T-cell (primary cell): ENCODE measurements at regions not wholly inside any gene's neighbourhood (a gene's known extent, or its start where the extent isn't known, plus 50 kb on each side); places are given as distances from the start of the nearest gene placed in this dataset.
A peak's percentile ranks its signal among the peaks of the same experiment; 100 is the strongest.

Experiments
- ATAC-seq, 4 experiments: fragments of 200-7000 bp in 3 of 4; fragments of 150-1000 bp in 1 of 4; cut with Tn5 transposase; replicated peaks in 1 of 4; 1 replicate in 3 of 4; 2 replicates in 1 of 4; pipeline ENCODE4 v1.10.0; 2021; ENCODE audit warnings: moderate library complexity in 3 of 4, mild to moderate bottlenecking in 2 of 4, moderate number of reproducible peaks in 1 of 4
- CTCF ChIA-PET, 2 donors: fragments of 300-600 bp; sonication (Branson Sonifier 250); formaldehyde crosslinking; loops; one replicate each; lab custom pipeline; 2022; ENCODE audit warnings: antibody characterized with exemption in 2 of 2; lab: Charles Lee
- POLR2A ChIA-PET, 2 donors: fragments of 300-600 bp; sonication (Branson Sonifier 250); formaldehyde crosslinking; loops; one replicate each; lab custom pipeline; 2022; ENCODE audit warnings: antibody characterized with exemption in 2 of 2; lab: Charles Lee
- DNase-seq, 35 experiments: peaks; one replicate each; pipeline versions ENCODE4 v3.0.0 to v3.0.0-alpha.2; 2013 to 2023
- H3K27ac ChIP-seq: one replicate; pipeline ENCODE4 v1.5.1; 2013; ENCODE audit warnings: low read length
- H3K27me3 ChIP-seq, 2 experiments: replicated peaks in 1 of 2; 1 replicate in 1 of 2; 2 replicates in 1 of 2; pipeline versions ENCODE4 v1.6.1 to v1.7.0; 2013; ENCODE audit warnings: low read length in 1 of 2, mixed read lengths in 1 of 2; ENCODE audit not compliant: control insufficient read depth in 2 of 2, insufficient read depth in 2 of 2; ENCODE audit errors: extremely low read depth in 1 of 2
- H3K36me3 ChIP-seq, 2 donors: 1 replicate in 1 of 2; 2 replicates in 1 of 2; pipeline versions ENCODE4 v1.6.1 to v1.7.0; 2013; ENCODE audit warnings: low read length in 1 of 2; ENCODE audit not compliant: control insufficient read depth in 2 of 2, insufficient read depth in 1 of 2; ENCODE audit errors: extremely low read depth in 1 of 2
- H3K4me1 ChIP-seq, 2 experiments: 1 replicate in 1 of 2; 2 replicates in 1 of 2; pipeline versions ENCODE4 v1.6.1 to v1.7.0; 2013; ENCODE audit warnings: low read length in 2 of 2, mixed read lengths in 1 of 2; ENCODE audit not compliant: insufficient read depth in 2 of 2, control insufficient read depth in 1 of 2; ENCODE audit errors: extremely low read depth in 1 of 2
- H3K4me3 ChIP-seq, 2 donors: 1 replicate in 1 of 2; 2 replicates in 1 of 2; pipeline versions ENCODE4 v1.5.1 to v1.7.0; 2013; ENCODE audit warnings: mild to moderate bottlenecking in 2 of 2, low read length in 1 of 2, moderate library complexity in 1 of 2; ENCODE audit not compliant: control insufficient read depth in 1 of 2; ENCODE audit errors: extremely low read depth in 1 of 2
- H3K9me3 ChIP-seq: 2 replicates; pipeline ENCODE4 v1.7.0; 2013
- H3K27ac Mint-ChIP-seq, 2 donors: one replicate each; pipeline ENCODE4 v1.8.0; 2020 to 2021; ENCODE audit warnings: mild to moderate bottlenecking in 2 of 2, mixed read lengths in 2 of 2
- H3K27me3 Mint-ChIP-seq, 2 donors: one replicate each; pipeline ENCODE4 v1.8.0; 2021 to 2022; ENCODE audit warnings: mixed read lengths in 2 of 2
- H3K36me3 Mint-ChIP-seq: one replicate; pipeline ENCODE4 v1.8.0; 2021; ENCODE audit warnings: mixed read lengths
- H3K4me1 Mint-ChIP-seq, 3 donors: one replicate each; pipeline ENCODE4 v1.8.0; 2020 to 2022; ENCODE audit warnings: mixed read lengths in 3 of 3, mild to moderate bottlenecking in 1 of 3
- H3K4me3 Mint-ChIP-seq, 3 donors: one replicate each; pipeline ENCODE4 v1.8.0; 2020 to 2022; ENCODE audit warnings: mild to moderate bottlenecking in 3 of 3, mixed read lengths in 3 of 3, moderate library complexity in 3 of 3
- H3K9me3 Mint-ChIP-seq, 3 donors: one replicate each; pipeline ENCODE4 v1.8.0; 2020 to 2022; ENCODE audit warnings: mixed read lengths in 3 of 3
- WGBS: methylation state at CpG from one replicate; pipeline ENCODE4 v1.1.5; 2013; ENCODE audit warnings: missing lambda C conversion rate; ENCODE audit not compliant: insufficient coverage; 5-methylcytosine and 5-hydroxymethylcytosine counted together

DNA sequence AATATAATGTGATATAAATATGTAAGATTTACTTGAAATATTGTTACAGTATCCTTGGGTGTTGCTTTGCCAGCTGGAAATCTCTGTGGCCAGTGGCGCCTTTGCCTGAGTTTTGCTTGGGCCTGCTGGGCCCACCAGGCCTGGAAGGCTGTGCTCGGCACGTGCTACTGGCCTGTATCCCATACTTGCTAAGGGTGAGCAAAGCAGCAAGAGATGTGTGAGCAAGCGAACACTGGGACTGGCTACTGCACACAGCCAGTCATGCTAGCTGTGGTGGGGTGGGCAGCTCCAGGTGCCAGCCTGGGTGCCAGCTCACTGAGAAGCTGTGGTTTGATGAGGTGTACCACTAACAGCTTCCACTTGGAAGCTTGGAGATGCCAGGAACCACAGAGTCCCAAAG, 299.1 kb upstream of the GALNT5 start:
- ChIA-PET POLR2A (no interaction called here), CTCF (no interaction called here)
- H3K27ac ChIP-seq = no peak overlapping the region
- Mint-ChIP-seq H3K27ac (no peak overlapping the region), H3K4me1 (no peaks in the 10 kb centered on the region), H3K27me3 (no peaks in the 10 kb centered on the region), H3K9me3 (no peaks in the 10 kb centered on the region), H3K4me3 (no peak overlapping the region), H3K36me3 (no peaks in the 10 kb centered on the region)
- no peaks in the 10 kb centered on the region for H3K9me3 ChIP-seq
- 98% methylated on average over 4 of the region's 4 CpGs for WGBS
- peak overlapping the region in 1 of 2 donors; percentile 10 for H3K4me3 ChIP-seq
- H3K27me3 ChIP-seq = no peaks in the 10 kb centered on the region
- no peaks in the 10 kb centered on the region for H3K4me1 ChIP-seq
- ATAC-seq (no peak), DNase-seq (no peak)
- no peaks in the 10 kb centered on the region for H3K36me3 ChIP-seq

DNA sequence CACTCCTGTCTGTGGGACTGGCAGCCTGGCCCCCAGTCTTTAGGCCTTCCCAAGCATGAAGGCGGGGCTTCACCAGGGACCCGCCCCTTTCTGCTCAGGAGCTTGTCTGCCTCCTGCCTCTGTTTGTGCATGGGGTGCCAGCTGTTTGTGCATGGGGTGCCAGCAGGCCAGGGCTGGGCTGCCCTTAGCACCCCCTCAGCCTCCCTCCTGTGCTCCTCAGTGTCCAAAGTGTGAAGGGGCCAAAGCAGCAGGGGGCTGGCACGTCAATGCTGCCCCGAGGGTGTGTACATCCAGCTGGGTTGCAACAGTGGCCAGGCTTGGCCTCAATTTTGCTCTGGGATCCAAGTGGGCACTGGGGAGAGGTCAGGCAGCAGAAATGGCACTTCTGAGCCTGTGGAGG, 298.0 kb upstream of the GALNT5 start:
- no peaks in the 10 kb centered on the region for H3K9me3 Mint-ChIP-seq
- no peaks in the 10 kb centered on the region for H3K4me1 Mint-ChIP-seq
- Histone ChIP-seq H3K4me3 (no peak overlapping the region), H3K9me3 (no peaks in the 10 kb centered on the region), H3K27me3 (no peaks in the 10 kb centered on the region), H3K4me1 (no peaks in the 10 kb centered on the region), H3K36me3 (no peaks in the 10 kb centered on the region), H3K27ac (no peak overlapping the region)
- DNase-seq (no peak), ATAC-seq (no peak)
- no peak overlapping the region for H3K4me3 Mint-ChIP-seq
- ChIA-PET CTCF (no interaction called here), POLR2A (no interaction called here)
- 72% methylated on average over 4 of the region's 4 CpGs for WGBS
- H3K27ac Mint-ChIP-seq = no peak overlapping the region
- no peaks in the 10 kb centered on the region for H3K27me3 Mint-ChIP-seq
- no peaks in the 10 kb centered on the region for H3K36me3 Mint-ChIP-seq

DNA sequence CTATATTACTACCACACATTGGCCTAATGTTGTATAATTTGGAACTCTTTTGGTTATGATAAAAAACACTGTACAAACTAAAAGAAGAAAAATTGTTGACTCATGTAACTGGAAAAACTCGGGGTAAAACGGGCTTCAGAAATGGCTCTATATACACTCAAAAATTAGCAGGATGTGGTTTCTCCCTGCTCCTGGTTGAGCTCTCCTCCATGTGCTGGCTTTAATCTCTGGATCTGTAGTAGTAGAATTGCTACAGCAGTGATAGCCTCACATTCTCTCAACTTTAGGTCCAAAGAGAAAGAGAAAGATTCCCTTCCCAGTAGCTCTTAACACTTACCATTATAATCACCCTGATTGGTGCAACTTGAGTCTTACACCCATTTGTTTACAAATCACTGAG, 274.9 kb upstream of the GALNT5 start:
- no peaks in the 10 kb centered on the region for H3K27me3 Mint-ChIP-seq
- H3K36me3 Mint-ChIP-seq = no peaks in the 10 kb centered on the region
- no CpG with 5 or more reads among the region's 2 CpGs for WGBS
- no peaks in the 10 kb centered on the region for H3K9me3 Mint-ChIP-seq
- Histone ChIP-seq H3K36me3 (no peaks in the 10 kb centered on the region), H3K27me3 (no peaks in the 10 kb centered on the region), H3K4me1 (no peaks in the 10 kb centered on the region), H3K27ac (no peak overlapping the region), H3K9me3 (no peaks in the 10 kb centered on the region), H3K4me3 (no peak overlapping the region)
- H3K4me1 Mint-ChIP-seq = no peaks in the 10 kb centered on the region
- POLR2A ChIA-PET = no interaction called here
- DNase-seq (no peak), ATAC-seq (no peak)
- H3K4me3 Mint-ChIP-seq = no peak overlapping the region
- no peak overlapping the region for H3K27ac Mint-ChIP-seq
- CTCF ChIA-PET = no interaction called here

DNA sequence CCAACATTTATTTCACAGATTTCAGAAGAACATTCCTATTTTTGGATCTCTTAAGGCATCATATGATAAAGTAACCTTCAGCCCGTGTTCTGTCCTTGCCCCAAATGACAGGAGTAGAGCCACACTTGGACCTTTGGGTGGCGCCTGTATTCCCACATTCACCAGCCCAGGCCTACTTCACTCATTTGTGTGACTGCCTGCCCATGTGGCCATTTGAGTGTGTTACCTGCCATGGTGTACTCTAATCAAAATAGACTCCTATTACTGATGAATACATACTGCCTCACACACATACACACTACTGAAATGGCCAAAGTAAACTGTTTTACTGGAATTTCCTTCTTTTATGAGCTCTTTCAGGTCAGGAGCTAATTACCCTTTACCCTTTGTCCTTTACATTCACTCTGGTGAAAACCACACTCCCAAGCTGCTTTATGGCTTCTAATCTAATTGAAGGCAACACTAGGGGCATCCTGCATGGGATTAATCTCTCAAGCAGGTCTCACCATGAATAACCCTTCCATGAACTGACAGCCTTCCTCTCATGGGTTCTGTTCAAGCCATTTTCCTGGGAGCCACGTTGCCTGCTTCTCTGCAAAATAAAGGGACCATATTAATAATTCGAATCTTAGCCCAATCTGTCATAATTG, 271.0 kb upstream of the GALNT5 start:
- Histone ChIP-seq H3K36me3 (no peaks in the 10 kb centered on the region), H3K27me3 (no peaks in the 10 kb centered on the region), H3K27ac (no peak overlapping the region), H3K4me3 (no peak overlapping the region), H3K9me3 (no peaks in the 10 kb centered on the region), H3K4me1 (no peaks in the 10 kb centered on the region)
- Mint-ChIP-seq H3K27ac (no peak overlapping the region), H3K4me1 (no peaks in the 10 kb centered on the region), H3K9me3 (no peaks in the 10 kb centered on the region), H3K27me3 (no peaks in the 10 kb centered on the region), H3K36me3 (no peaks in the 10 kb centered on the region), H3K4me3 (no peak overlapping the region)
- no CpG with 5 or more reads among the region's 4 CpGs for WGBS
- DNase-seq (no peak), ATAC-seq (no peak)
- ChIA-PET CTCF (no interaction called here), POLR2A (no interaction called here)

DNA sequence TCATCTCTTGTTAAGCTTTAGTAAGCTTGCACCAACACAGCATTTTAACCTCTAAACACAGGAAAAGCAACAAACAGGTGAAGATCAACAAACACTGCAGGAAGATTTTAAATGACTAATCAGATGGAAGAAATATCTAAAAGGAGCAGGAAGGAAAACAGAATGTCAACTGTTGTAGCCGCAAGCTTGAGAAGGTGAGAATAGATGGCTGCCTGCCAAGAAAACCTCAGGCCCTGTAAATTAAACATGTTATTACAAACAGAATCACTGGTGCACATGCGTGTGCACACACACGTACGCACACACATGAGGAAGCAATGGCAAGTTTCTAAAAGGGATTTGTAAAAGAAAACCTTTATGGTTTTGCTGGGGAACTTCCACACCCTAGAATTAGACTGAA, 257.8 kb upstream of the GALNT5 start:
- Histone ChIP-seq H3K4me3 (no peak overlapping the region), H3K36me3 (no peaks in the 10 kb centered on the region), H3K9me3 (no peaks in the 10 kb centered on the region), H3K27me3 (no peaks in the 10 kb centered on the region), H3K27ac (no peak overlapping the region), H3K4me1 (no peaks in the 10 kb centered on the region)
- ChIA-PET POLR2A (no interaction called here), CTCF (no interaction called here)
- peaks cover 1 to 6% (median 4%) of the 10 kb centered on the region in 3 donors for H3K9me3 Mint-ChIP-seq
- H3K27ac Mint-ChIP-seq = no peak overlapping the region
- no peaks in the 10 kb centered on the region for H3K4me1 Mint-ChIP-seq
- DNase-seq (no peak), ATAC-seq (no peak)
- H3K36me3 Mint-ChIP-seq = no peaks in the 10 kb centered on the region
- no peak overlapping the region for H3K4me3 Mint-ChIP-seq
- peaks cover 0 to 3% of the 10 kb centered on the region in 2 donors for H3K27me3 Mint-ChIP-seq
- 60% methylated on average over 1 of the region's 4 CpGs for WGBS

DNA sequence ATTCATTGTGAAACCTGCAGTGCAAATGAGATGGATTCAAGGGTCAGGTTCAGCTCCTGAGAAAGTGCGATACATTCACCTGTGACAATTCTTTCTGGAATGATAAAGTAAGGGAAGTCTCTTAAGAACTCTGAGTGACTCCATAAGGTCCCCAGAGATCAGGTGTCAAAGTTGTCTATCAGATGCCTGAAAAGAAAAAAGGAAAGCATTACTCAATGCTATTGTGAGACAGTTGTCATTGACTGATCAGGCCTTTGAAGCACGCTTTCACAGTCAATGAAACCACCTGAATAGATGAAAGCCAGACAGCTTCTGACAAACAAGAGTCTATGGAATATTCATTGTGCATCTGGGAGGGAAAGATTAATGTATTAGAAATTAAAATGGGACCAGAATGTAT, 252.7 kb upstream of the GALNT5 start:
- WGBS = 80% methylated on average over 2 of the region's 2 CpGs
- Mint-ChIP-seq H3K27ac (no peak overlapping the region), H3K27me3 (peaks cover 0 to 3% of the 10 kb centered on the region in 2 donors), H3K36me3 (no peaks in the 10 kb centered on the region), H3K4me3 (no peak overlapping the region), H3K9me3 (peaks cover 3 to 6% (median 4%) of the 10 kb centered on the region in 3 donors), H3K4me1 (no peaks in the 10 kb centered on the region)
- no peaks in the 10 kb centered on the region for H3K9me3 ChIP-seq
- H3K4me3 ChIP-seq = no peak overlapping the region
- H3K4me1 ChIP-seq = no peaks in the 10 kb centered on the region
- no peaks in the 10 kb centered on the region for H3K36me3 ChIP-seq
- ChIA-PET POLR2A (no interaction called here), CTCF (no interaction called here)
- no peaks in the 10 kb centered on the region for H3K27me3 ChIP-seq
- DNase-seq (no peak), ATAC-seq (no peak)
- no peak overlapping the region for H3K27ac ChIP-seq

DNA sequence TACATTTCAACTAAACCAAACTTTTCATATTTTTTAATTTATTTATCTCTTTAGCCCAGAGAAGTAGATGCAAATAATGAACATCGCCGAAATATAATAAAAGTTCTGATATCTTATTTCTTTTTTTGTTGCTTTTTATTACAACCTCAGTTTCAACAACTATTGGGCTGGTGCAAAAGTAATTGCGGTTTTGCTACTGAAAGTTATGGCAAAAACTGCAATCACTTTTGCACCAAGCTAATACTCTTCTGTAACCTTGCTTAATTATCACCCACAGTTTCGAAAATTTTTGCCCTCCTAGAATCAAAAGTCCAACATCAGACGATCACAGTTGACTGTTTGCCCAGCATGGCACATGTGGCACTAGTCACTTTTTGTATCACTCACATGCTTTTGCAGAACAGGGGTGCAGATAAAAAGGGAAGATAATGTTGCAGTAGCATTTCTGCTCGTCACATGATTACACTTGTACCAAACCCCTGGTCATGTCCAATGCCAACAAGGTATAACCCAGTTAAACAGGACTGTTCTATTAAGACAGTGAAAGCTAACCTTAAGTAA, 242.4 kb upstream of the GALNT5 start:
- Histone ChIP-seq H3K9me3 (no peaks in the 10 kb centered on the region), H3K4me3 (no peak overlapping the region), H3K27me3 (no peaks in the 10 kb centered on the region), H3K27ac (no peak overlapping the region), H3K4me1 (no peaks in the 10 kb centered on the region), H3K36me3 (no peaks in the 10 kb centered on the region)
- ChIA-PET POLR2A (no interaction called here), CTCF (no interaction called here)
- H3K4me1 Mint-ChIP-seq = no peaks in the 10 kb centered on the region
- no peaks in the 10 kb centered on the region for H3K9me3 Mint-ChIP-seq
- DNase-seq (no peak), ATAC-seq (no peak)
- no peaks in the 10 kb centered on the region for H3K36me3 Mint-ChIP-seq
- no peak overlapping the region for H3K4me3 Mint-ChIP-seq
- H3K27me3 Mint-ChIP-seq = no peaks in the 10 kb centered on the region
- no CpG with 5 or more reads among the region's 6 CpGs for WGBS
- H3K27ac Mint-ChIP-seq = no peak overlapping the region
